GM10248 (cell line): ENCODE measurements at regions not wholly inside any gene's neighbourhood (a gene's known extent, or its start where the extent isn't known, plus 50 kb on each side); places are given as distances from the start of the nearest gene placed in this dataset.

Experiments used
- CTCF ChIA-PET: fragments of 300-600 bp; sonication (Branson Sonifier 250); formaldehyde crosslinking; extraction: SDS; loops from one replicate; lab custom pipeline; 2021; ENCODE audit warnings: antibody characterized with exemption; lab: Yijun Ruan, JAX
- POLR2A ChIA-PET: fragments of 350-650 bp; sonication (Branson Sonifier 250); formaldehyde crosslinking; extraction: SDS; loops from one replicate; lab custom pipeline; 2020; ENCODE audit warnings: antibody characterized with exemption; lab: Yijun Ruan, JAX
- DNase-seq: peaks from one replicate; pipeline ENCODE4 v3.0.0; 2012; ENCODE audit errors: extremely low spot score
- TF ChIP-seq, protein P1 (sequence below): IDR thresholded peaks from 2 replicates; pipeline ENCODE4 v1.5.1; 2012; ENCODE audit warnings: mild to moderate bottlenecking, low read depth; ENCODE audit errors: extremely low read depth, missing control alignments, control extremely low read depth

DNA sequence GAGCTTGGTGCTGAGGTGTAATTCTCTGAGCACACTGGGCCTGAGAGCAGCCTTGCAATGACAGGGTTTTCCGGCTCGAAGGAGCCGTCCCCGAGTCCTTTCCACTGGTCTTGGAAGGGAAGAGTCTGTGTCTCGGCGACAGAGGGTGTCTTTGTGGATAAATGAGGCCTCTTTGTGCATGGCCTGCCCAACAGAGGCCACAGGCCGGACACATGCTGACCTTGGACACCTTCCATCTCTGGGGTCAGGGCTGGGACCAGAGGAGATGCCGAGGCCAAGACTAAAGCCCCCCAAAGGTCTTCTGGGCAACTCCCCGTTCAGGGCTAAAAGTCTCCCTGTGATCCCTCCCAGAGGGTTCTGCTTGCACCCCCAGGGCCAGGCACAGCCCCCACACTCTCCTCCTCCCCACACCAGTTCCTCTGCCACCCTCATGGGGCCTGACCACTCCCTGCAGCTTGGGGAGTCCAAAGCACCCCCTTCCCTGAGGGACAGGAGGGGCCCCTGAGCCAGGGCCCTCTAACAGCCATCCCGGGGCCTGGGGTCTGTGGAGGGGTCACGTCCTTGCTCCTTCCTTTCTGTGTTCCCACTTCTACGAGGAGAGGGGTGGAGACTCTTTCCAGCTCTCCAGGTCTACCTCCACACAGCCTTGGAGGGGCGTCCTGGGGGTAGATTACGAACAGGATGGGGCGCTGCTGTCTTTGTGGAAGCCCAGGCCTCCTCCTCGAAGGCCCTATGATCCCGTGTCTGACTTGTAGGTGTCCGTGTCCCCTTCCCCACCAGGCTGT lies 130.6 kb upstream of the FAM20C start:
- POLR2A ChIA-PET: no interaction called here
- DNase-seq: no peak
- TF ChIP-seq, protein P1, sequence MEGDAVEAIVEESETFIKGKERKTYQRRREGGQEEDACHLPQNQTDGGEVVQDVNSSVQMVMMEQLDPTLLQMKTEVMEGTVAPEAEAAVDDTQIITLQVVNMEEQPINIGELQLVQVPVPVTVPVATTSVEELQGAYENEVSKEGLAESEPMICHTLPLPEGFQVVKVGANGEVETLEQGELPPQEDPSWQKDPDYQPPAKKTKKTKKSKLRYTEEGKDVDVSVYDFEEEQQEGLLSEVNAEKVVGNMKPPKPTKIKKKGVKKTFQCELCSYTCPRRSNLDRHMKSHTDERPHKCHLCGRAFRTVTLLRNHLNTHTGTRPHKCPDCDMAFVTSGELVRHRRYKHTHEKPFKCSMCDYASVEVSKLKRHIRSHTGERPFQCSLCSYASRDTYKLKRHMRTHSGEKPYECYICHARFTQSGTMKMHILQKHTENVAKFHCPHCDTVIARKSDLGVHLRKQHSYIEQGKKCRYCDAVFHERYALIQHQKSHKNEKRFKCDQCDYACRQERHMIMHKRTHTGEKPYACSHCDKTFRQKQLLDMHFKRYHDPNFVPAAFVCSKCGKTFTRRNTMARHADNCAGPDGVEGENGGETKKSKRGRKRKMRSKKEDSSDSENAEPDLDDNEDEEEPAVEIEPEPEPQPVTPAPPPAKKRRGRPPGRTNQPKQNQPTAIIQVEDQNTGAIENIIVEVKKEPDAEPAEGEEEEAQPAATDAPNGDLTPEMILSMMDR: no peak
- CTCF ChIA-PET: no interaction called here

DNA sequence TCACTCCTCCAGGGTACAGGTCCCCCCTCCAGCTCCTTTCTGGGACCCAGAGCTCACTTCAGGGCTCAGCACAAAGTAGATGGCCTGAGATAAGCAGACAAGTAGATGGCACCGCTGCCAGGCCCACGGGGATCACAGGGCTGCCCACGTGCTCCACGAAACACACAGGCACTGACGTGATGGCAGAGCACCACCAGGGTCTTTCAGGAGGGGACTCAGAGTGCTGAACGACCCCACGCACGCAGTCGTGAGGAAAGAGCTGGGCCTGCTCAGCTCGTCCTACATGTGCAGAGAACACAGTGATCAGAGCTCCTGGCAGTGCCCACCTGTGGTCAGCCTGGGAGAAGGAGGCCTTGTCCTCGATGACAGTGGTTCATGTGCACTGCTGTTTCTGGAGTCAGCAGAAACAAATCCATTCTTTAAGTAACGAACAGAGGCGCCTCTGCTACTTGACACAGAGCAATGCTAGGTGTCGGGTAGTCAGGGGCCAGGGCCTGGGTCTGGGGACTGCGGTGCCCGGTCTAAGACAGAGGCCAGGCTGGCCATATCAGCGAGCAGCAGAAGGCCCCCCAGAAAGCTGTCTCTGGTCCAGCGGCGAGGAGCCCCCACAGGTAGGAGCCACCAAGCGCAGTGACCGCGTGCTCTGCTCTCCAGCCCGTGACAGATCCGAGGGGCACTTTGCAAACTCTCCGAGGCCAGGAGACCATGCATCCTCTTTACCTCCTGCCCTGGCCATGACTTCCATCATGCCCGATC lies 129.8 kb upstream of the FAM20C start:
- TF ChIP-seq, protein P1: no peak
- POLR2A ChIA-PET: no interaction called here
- DNase-seq: no peak
- CTCF ChIA-PET: no interaction called here

DNA sequence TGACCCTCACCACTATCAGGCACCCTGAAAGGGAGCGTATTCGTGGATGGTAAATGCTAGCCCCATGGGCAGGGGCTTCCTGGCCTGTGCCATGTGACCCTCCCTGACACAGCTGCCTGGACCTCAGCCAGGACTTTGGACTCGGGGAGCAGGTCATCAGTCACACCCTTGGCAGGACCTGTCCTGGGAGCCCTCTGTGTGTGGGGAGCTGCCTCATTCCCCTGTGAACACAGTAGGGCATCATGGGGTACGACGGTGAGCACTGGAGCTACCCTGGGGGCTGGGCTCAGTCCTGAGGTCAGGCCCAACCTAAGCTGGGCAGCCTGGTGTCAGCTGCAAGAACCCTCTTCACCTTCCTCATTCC lies 129.3 kb upstream of the FAM20C start:
- POLR2A ChIA-PET: no interaction called here
- TF ChIP-seq, protein P1: no peak
- CTCF ChIA-PET: no interaction called here
- no peak for DNase-seq

DNA sequence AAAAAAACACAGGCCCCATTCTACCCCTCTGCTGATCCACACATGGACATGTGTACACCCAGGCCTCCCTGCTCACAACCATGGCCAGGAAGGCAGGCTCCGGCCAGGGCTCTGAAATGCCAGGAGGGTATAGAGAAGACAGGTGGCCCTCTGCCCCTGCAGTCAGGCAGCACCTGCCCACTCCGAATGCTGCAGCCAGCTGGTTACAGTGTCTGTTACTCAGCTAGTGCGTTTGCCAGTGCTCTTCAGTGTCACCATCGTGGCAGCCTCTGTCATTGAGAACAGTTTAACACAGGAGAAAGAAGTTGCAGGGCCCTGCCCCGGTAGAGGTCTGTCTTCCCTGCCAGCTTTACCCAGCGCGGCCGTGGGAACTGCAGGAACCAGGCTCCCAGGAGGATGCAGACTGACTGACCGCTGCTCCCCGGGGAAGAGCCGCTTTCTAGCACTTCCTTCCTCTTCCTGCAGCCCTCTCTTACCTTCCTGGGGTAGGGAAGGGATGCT lies 128.8 kb upstream of the FAM20C start:
- POLR2A ChIA-PET: no interaction called here
- no peak for DNase-seq
- CTCF ChIA-PET: no interaction called here
- TF ChIP-seq, protein P1: no peak

DNA sequence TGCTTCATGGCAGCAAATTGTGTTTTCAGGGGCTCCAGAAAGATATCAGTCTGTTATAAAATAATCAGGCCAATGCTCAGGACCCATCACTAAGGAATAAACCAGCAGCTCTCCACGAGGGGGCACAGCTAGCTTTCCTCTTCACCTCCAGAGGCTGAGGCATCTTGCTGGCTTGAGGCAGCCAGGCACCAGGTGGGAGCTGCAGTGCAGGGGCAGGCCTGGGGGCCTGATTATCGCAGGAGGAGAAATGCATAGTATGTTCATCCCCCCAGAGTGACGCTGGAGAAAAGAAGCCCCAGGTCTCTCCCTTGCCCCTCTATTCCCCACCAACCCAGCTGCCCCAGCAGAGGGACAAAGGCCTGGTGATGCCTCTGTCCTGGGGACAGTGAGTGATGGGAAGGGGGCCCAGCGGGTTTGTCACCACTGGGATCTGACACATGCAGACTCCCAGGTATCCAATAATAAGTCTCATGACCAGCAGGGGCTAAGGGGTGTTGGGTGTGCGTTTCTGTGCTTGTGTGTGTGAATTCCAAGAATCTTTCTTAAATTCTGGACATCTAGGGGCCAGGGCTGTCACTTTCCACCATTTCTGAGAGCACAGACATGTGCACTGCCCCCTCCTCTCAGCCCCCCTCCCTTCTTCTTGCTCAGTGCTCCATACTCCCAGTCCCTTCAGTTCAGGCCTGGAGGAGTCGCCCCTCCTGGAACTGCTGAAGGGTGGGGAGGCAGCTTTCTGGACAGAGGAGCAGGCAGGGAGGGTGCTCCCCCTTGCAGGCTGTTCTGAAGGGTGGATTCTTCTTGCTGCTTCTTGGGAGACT lies 128.1 kb upstream of the FAM20C start:
- TF ChIP-seq, protein P1: peak; percentile 51
- no peak for DNase-seq
- ChIA-PET POLR2A (no interaction called here), CTCF (no interaction called here)

DNA sequence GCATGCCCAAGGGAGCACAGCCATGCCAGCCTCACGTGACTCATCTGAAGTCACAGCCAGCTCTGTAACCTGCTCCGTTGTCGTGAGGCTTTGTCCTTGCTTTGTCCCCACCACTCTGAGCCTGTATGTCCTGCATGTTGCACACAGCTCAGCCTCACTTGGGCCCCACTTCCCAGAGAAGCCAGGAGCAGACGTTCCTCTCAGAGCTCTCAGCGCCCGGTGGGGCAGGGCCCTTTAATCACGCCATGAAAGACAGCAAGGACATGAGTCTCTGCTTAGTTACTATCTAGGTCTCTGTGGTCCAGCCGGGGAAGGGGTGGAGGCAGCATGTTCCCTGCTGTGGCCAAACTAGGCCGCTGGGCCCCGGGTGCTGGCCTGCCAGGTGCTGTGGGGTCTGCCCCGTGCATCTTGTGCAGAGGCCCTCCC lies 127.4 kb upstream of the FAM20C start:
- POLR2A ChIA-PET: no interaction called here
- TF ChIP-seq, protein P1: no peak
- CTCF ChIA-PET: no interaction called here
- no peak for DNase-seq
